ENCODE measurements at regions not wholly inside any gene's neighbourhood (a gene's known extent, or its start where the extent isn't known, plus 50 kb on each side); places are given as distances from the start of the nearest gene placed in this dataset.

- no peak for TF ChIP-seq POLR2A (IDR thresholded peaks at IDR 0.05)
- no peak for TF ChIP-seq CTCF (IDR thresholded peaks at IDR 0.05)
- peak in 1 of 4 donors; percentile 59 for ATAC-seq
- no peak overlapping the region for H3K4me3 ChIP-seq
- intact Hi-C loops (cut with DNase I), result no loop called here
- WGBS (ENCODE audit: insufficient coverage, low coverage, low lambda C conversion rate, missing lambda C conversion rate), result 84% methylated on average over 2 of the region's 2 CpGs
- no peaks in the 10 kb centered on the region for H3K27me3 ChIP-seq
- H3K4me1 ChIP-seq, result peaks cover 0 to 10% (median 5%) of the 10 kb centered on the region in 4 donors
- peak overlapping the region in 1 of 3 donors; percentile 2 for H3K27ac ChIP-seq
- H3K9me3 ChIP-seq, result no peaks in the 10 kb centered on the region
- no peak for DNase-seq
- no peaks in the 10 kb centered on the region for H3K36me3 ChIP-seq
These were observed 180.7 kb upstream of the SLC38A2 start for GRCh38 chr12:46553266-46553665.

- 87% methylated on average over 2 of the region's 4 CpGs for WGBS (ENCODE audit: insufficient coverage, low coverage, low lambda C conversion rate, missing lambda C conversion rate)
- no peaks in the 10 kb centered on the region for H3K9me3 ChIP-seq
- no peak overlapping the region for H3K4me3 ChIP-seq
- intact Hi-C loops (cut with DNase I), result no loop called here
- DNase-seq, result no peak
- TF ChIP-seq POLR2A (IDR thresholded peaks at IDR 0.05) (no peak), CTCF (IDR thresholded peaks at IDR 0.05) (no peak)
- no peaks in the 10 kb centered on the region for H3K36me3 ChIP-seq
- no peak for ATAC-seq
- H3K27me3 ChIP-seq, result no peaks in the 10 kb centered on the region
- H3K27ac ChIP-seq, result no peak overlapping the region
- no peaks in the 10 kb centered on the region for H3K4me1 ChIP-seq
These were observed 177.8 kb upstream of the SLC38A2 start for GRCh38 chr12:46550266-46550879.

GRCh38 chr12:46549527-46550265 is 177.1 kb upstream of the SLC38A2 start:
- Histone ChIP-seq H3K4me1 (no peaks in the 10 kb centered on the region), H3K27ac (no peak overlapping the region), H3K9me3 (no peaks in the 10 kb centered on the region), H3K36me3 (no peaks in the 10 kb centered on the region), H3K4me3 (no peak overlapping the region), H3K27me3 (no peaks in the 10 kb centered on the region)
- ATAC-seq (no peak), DNase-seq (no peak)
- 57% methylated on average over 7 of the region's 7 CpGs for WGBS (ENCODE audit: insufficient coverage, low coverage, low lambda C conversion rate, missing lambda C conversion rate)
- intact Hi-C loops (cut with DNase I), result no loop called here
- TF ChIP-seq CTCF (IDR thresholded peaks at IDR 0.05), result no peak
- no peak for TF ChIP-seq POLR2A (IDR thresholded peaks at IDR 0.05)

GRCh38 chr12:46548605-46549071 is 176.1 kb upstream of the SLC38A2 start:
- no peak for ATAC-seq
- intact Hi-C loops (cut with DNase I), result no loop called here
- no peak for DNase-seq
- no peak overlapping the region for H3K4me3 ChIP-seq
- TF ChIP-seq POLR2A (IDR thresholded peaks at IDR 0.05), result no peak
- no peak for TF ChIP-seq CTCF (IDR thresholded peaks at IDR 0.05)
- H3K36me3 ChIP-seq, result no peaks in the 10 kb centered on the region
- WGBS (ENCODE audit: insufficient coverage, low coverage, low lambda C conversion rate, missing lambda C conversion rate), result 86% methylated on average over 2 of the region's 2 CpGs
- no peaks in the 10 kb centered on the region for H3K9me3 ChIP-seq
- H3K4me1 ChIP-seq, result no peaks in the 10 kb centered on the region
- H3K27ac ChIP-seq, result no peak overlapping the region
- no peaks in the 10 kb centered on the region for H3K27me3 ChIP-seq

Measured in right lobe of liver (tissue), 6 donors.